H9 (cell line): ENCODE measurements at regions not wholly inside any gene's neighbourhood (a gene's known extent, or its start where the extent isn't known, plus 50 kb on each side); places are given as distances from the start of the nearest gene placed in this dataset.

Source experiments
- DNase-seq: peaks from one replicate; pipeline ENCODE4 v3.0.0-alpha.2; 2017
- H2AFZ ChIP-seq: one replicate; pipeline ENCODE4 v1.6.1; 2013; ENCODE audit warnings: mild to moderate bottlenecking, low read length, control low read depth, moderate library complexity
- H2AK5ac ChIP-seq: 2 replicates; pipeline ENCODE4 v1.6.1; 2013; ENCODE audit warnings: low read length, control low read depth, mixed read lengths; ENCODE audit not compliant: insufficient read length
- H2BK120ac ChIP-seq: one replicate; pipeline ENCODE4 v1.6.1; 2013; ENCODE audit warnings: low read depth, mild to moderate bottlenecking, low read length, control low read depth, inconsistent platforms; ENCODE audit not compliant: poor library complexity, severe bottlenecking
- H2BK12ac ChIP-seq: 2 replicates; pipeline ENCODE4 v1.6.1; 2013; ENCODE audit warnings: low read length, control low read depth, mixed read lengths, low read depth; ENCODE audit not compliant: insufficient read length
- H2BK15ac ChIP-seq: 2 replicates; pipeline ENCODE4 v1.6.1; 2013; ENCODE audit warnings: low read depth, low read length, control low read depth
- H2BK20ac ChIP-seq: one replicate; pipeline ENCODE4 v1.6.1; 2013; ENCODE audit warnings: low read depth, mild to moderate bottlenecking, low read length, control low read depth, inconsistent platforms; ENCODE audit not compliant: poor library complexity, severe bottlenecking
- H2BK5ac ChIP-seq: 2 replicates; pipeline ENCODE4 v1.6.1; 2013; ENCODE audit warnings: low read length, control low read depth, mixed read lengths; ENCODE audit not compliant: insufficient read length
- H3K14ac ChIP-seq: 2 replicates; pipeline ENCODE4 v1.6.1; 2013; ENCODE audit warnings: low read length, control low read depth; ENCODE audit not compliant: insufficient read depth
- H3K18ac ChIP-seq: 2 replicates; pipeline ENCODE4 v1.6.1; 2013; ENCODE audit warnings: low read depth, mild to moderate bottlenecking, mixed read lengths, low read length, control low read depth; ENCODE audit not compliant: insufficient read length
- H3K23ac ChIP-seq: 2 replicates; pipeline ENCODE4 v1.6.1; 2013; ENCODE audit warnings: low read length, control low read depth, mixed read lengths, low read depth; ENCODE audit not compliant: insufficient read length
- H3K23me2 ChIP-seq: 2 replicates; pipeline ENCODE4 v1.6.1; 2013; ENCODE audit warnings: low read depth, mild to moderate bottlenecking, mixed read lengths, low read length, control low read depth; ENCODE audit not compliant: insufficient read length, poor library complexity, severe bottlenecking
- H3K27ac ChIP-seq: 2 replicates; pipeline ENCODE4 v1.5.1; 2013; ENCODE audit warnings: low read length, control low read depth, mixed read lengths, low read depth; ENCODE audit not compliant: insufficient read length
- H3K27me3 ChIP-seq: 2 replicates; pipeline ENCODE4 v1.6.1; 2013; ENCODE audit warnings: low read length, control low read depth, inconsistent platforms; ENCODE audit not compliant: insufficient read depth
- H3K4ac ChIP-seq: 2 replicates; pipeline ENCODE4 v1.6.1; 2013; ENCODE audit warnings: low read depth, mild to moderate bottlenecking, control low read depth, inconsistent platforms, low read length, moderate library complexity
- H3K4me1 ChIP-seq: 2 replicates; pipeline ENCODE4 v1.6.1; 2013; ENCODE audit warnings: low read length, control low read depth, inconsistent platforms; ENCODE audit not compliant: insufficient read depth
- H3K4me2 ChIP-seq: 2 replicates; pipeline ENCODE4 v1.6.1; 2013; ENCODE audit warnings: low read length, control low read depth, mixed read lengths; ENCODE audit not compliant: insufficient read length, insufficient read depth
- H3K56ac ChIP-seq: 2 replicates; pipeline ENCODE4 v1.6.1; 2013; ENCODE audit warnings: low read depth, mild to moderate bottlenecking, mixed read lengths, low read length, control low read depth; ENCODE audit not compliant: insufficient read length
- H3K79me1 ChIP-seq: 2 replicates; pipeline ENCODE4 v1.6.1; 2013; ENCODE audit warnings: low read depth, mild to moderate bottlenecking, moderate library complexity, low read length, control low read depth, inconsistent platforms; ENCODE audit not compliant: insufficient read depth, poor library complexity, severe bottlenecking
- H3K79me2 ChIP-seq: 2 replicates; pipeline ENCODE4 v1.6.1; 2013; ENCODE audit warnings: low read length, control low read depth, inconsistent platforms; ENCODE audit not compliant: insufficient read depth
- H3K9ac ChIP-seq: 2 replicates; pipeline ENCODE4 v1.6.1; 2013; ENCODE audit warnings: low read length, control low read depth, mixed read lengths; ENCODE audit not compliant: insufficient read length; ENCODE audit errors: extremely low read depth
- H3K9me3 ChIP-seq: one replicate; pipeline ENCODE4 v1.6.1; 2013; ENCODE audit warnings: low read depth, low read length, inconsistent platforms; ENCODE audit not compliant: control insufficient read depth
- H3T11ph ChIP-seq: one replicate; pipeline ENCODE4 v1.6.1; 2013; ENCODE audit warnings: mild to moderate bottlenecking, low read length, control low read depth, inconsistent platforms
- H4K20me1 ChIP-seq: one replicate; pipeline ENCODE4 v1.6.1; 2013; ENCODE audit not compliant: control insufficient read depth, insufficient read length, insufficient read depth
- H4K5ac ChIP-seq: 2 replicates; pipeline ENCODE4 v1.6.1; 2013; ENCODE audit warnings: low read depth, mild to moderate bottlenecking, mixed read lengths, low read length, control low read depth; ENCODE audit not compliant: insufficient read length
- H4K8ac ChIP-seq: replicated peaks from 2 replicates; pipeline ENCODE4 v1.6.1; 2013; ENCODE audit warnings: low read length, control low read depth, mixed read lengths, low read depth; ENCODE audit not compliant: insufficient read length
- H4K91ac ChIP-seq: 2 replicates; pipeline ENCODE4 v1.6.1; 2013; ENCODE audit warnings: low read depth, mild to moderate bottlenecking, moderate library complexity, mixed read lengths, low read length, control low read depth; ENCODE audit not compliant: insufficient read length
- H3K27ac Mint-ChIP-seq, 3 experiments: 2 replicates in 2 of 3; 3 replicates in 1 of 3; pipeline ENCODE4 v1.8.0; 2020 to 2021; ENCODE audit warnings: mixed read lengths in 3 of 3, mild to moderate bottlenecking in 1 of 3, moderate library complexity in 1 of 3
- H3K27me3 Mint-ChIP-seq: 2 replicates; pipeline ENCODE4 v1.8.0; 2021; ENCODE audit warnings: low read depth, mild to moderate bottlenecking, moderate library complexity, mixed read lengths
- H3K36me3 Mint-ChIP-seq, 3 experiments: 2 replicates in 2 of 3; 3 replicates in 1 of 3; pipeline ENCODE4 v1.8.0; 2020 to 2021; ENCODE audit warnings: low read depth in 3 of 3, mixed read lengths in 3 of 3; ENCODE audit not compliant: insufficient read depth in 1 of 3
- H3K4me1 Mint-ChIP-seq, 2 experiments: 2 replicates each; pipeline ENCODE4 v1.8.0; 2020; ENCODE audit warnings: mixed read lengths in 2 of 2
- H3K4me3 Mint-ChIP-seq, 2 experiments: 2 replicates in 1 of 2; 3 replicates in 1 of 2; pipeline ENCODE4 v1.8.0; 2020 to 2021; ENCODE audit warnings: mild to moderate bottlenecking in 2 of 2, mixed read lengths in 2 of 2, moderate library complexity in 1 of 2
- H3K9me3 Mint-ChIP-seq, 2 experiments: 2 replicates in 1 of 2; 3 replicates in 1 of 2; pipeline ENCODE4 v1.8.0; 2020; ENCODE audit warnings: mild to moderate bottlenecking in 2 of 2, mixed read lengths in 2 of 2, moderate library complexity in 1 of 2
- WGBS: extraction: QIAGEN DNeasy Blood & Tissue Kit; methylation state at CpG from one replicate; pipeline ENCODE4 v1.1.7; 2013; ENCODE audit warnings: missing lambda C conversion rate, low lambda C conversion rate, mixed read lengths; ENCODE audit not compliant: insufficient read length; ENCODE audit errors: extremely low coverage; 5-methylcytosine and 5-hydroxymethylcytosine counted together
- TF ChIP-seq, protein P1 (sequence below): fragments of 200-600 bp; sonication (generic); conservative IDR thresholded peaks from 3 replicates; pipeline ENCODE4 v1.8.0; 2021; ENCODE audit warnings: antibody characterized with exemption, mild to moderate bottlenecking

DNA sequence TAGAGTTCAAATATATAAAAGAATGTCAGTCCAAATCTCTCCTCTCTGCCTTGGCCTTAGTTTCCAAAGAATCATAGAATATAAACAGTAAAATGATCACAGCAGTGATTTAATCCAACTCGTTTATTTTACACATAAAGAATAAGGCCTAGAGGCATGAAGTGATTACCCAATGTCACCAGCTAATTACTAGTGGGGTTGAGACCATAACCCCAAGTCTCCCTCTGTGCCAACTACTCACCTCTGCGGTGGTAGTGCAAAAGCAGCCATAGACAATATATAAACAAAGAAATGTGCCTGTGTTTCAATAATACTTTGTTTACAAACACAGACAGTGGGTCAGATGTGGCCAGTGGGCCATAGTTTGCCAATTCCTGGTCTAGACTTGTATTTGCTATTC is 96.6 kb upstream of the FAT3 start:
- WGBS: no CpG with 5 or more reads among the region's 2 CpGs
- Histone ChIP-seq H4K5ac (no peak overlapping the region), H3K56ac (no peak overlapping the region), H3K23ac (no peak overlapping the region), H3K4me2 (no peak overlapping the region), H4K8ac (no peak overlapping the region), H2BK120ac (no peak overlapping the region), H3K23me2 (no peaks in the 10 kb centered on the region), H3K14ac (no peak overlapping the region), H2AK5ac (no peak overlapping the region), H3T11ph (no peak overlapping the region), H3K9ac (no peak overlapping the region), H2BK15ac (no peak overlapping the region), H4K20me1 (no peaks in the 10 kb centered on the region), H3K9me3 (no peaks in the 10 kb centered on the region), H3K4me1 (0 out of 2 replicates have a peak, but pooled peaks cover 3% of the 10 kb centered on the region), H3K79me1 (no peaks in the 10 kb centered on the region), H3K27ac (no peak overlapping the region), H3K18ac (no peak overlapping the region), H2BK20ac (no peak overlapping the region), H2BK12ac (no peak overlapping the region), H2AFZ (no peak overlapping the region), H2BK5ac (no peak overlapping the region), H4K91ac (no peak overlapping the region), H3K4ac (no peak overlapping the region), H3K27me3 (no peaks in the 10 kb centered on the region), H3K79me2 (no peaks in the 10 kb centered on the region)
- TF ChIP-seq, protein P1, sequence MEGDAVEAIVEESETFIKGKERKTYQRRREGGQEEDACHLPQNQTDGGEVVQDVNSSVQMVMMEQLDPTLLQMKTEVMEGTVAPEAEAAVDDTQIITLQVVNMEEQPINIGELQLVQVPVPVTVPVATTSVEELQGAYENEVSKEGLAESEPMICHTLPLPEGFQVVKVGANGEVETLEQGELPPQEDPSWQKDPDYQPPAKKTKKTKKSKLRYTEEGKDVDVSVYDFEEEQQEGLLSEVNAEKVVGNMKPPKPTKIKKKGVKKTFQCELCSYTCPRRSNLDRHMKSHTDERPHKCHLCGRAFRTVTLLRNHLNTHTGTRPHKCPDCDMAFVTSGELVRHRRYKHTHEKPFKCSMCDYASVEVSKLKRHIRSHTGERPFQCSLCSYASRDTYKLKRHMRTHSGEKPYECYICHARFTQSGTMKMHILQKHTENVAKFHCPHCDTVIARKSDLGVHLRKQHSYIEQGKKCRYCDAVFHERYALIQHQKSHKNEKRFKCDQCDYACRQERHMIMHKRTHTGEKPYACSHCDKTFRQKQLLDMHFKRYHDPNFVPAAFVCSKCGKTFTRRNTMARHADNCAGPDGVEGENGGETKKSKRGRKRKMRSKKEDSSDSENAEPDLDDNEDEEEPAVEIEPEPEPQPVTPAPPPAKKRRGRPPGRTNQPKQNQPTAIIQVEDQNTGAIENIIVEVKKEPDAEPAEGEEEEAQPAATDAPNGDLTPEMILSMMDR: no peak
- Mint-ChIP-seq H3K36me3 (no peaks in the 10 kb centered on the region), H3K4me1 (peaks cover 0 to 2% of the 10 kb centered on the region in 2 experiments; a peak in 1 of 4 replicates), H3K9me3 (no peaks in the 10 kb centered on the region), H3K4me3 (no peak overlapping the region), H3K27ac (no peak overlapping the region), H3K27me3 (no peaks in the 10 kb centered on the region)
- no peak for DNase-seq
